RWPE2 (cell line): ENCODE measurements at regions not wholly inside any gene's neighbourhood (a gene's known extent, or its start where the extent isn't known, plus 50 kb on each side); places are given as distances from the start of the nearest gene placed in this dataset.

ENCODE experiments used
- ATAC-seq: fragments of 200-7000 bp; cut with Tn5 transposase; 3 replicates; pipeline ENCODE4 v1.9.1; 2021; ENCODE audit warnings: low read depth
- DNase-seq: peaks from one replicate; pipeline ENCODE4 v3.0.0-alpha.2; 2020; ENCODE audit warnings: low spot score
- H3K27ac ChIP-seq: fragments of 450-650 bp; 2 replicates; pipeline ENCODE4 v1.5.1; 2017; ENCODE audit warnings: mild to moderate bottlenecking; ENCODE audit not compliant: poor library complexity, severe bottlenecking
- H3K27me3 ChIP-seq: fragments of 250-450 bp; sonication (Bioruptor Pico); 2 replicates; pipeline ENCODE4 v1.5.1; 2021; ENCODE audit warnings: mild to moderate bottlenecking, moderate library complexity; ENCODE audit not compliant: insufficient read depth, poor library complexity, severe bottlenecking
- H3K36me3 ChIP-seq: fragments of 250-450 bp; sonication (Bioruptor Pico); 2 replicates; pipeline ENCODE4 v1.5.1; 2020; ENCODE audit warnings: low read depth, mild to moderate bottlenecking, moderate library complexity
- H3K4me1 ChIP-seq: fragments of 250-450 bp; sonication (Bioruptor Pico); 2 replicates; pipeline ENCODE4 v1.5.1; 2021; ENCODE audit warnings: mild to moderate bottlenecking, moderate library complexity; ENCODE audit not compliant: insufficient read depth, poor library complexity, severe bottlenecking
- H3K4me3 ChIP-seq: fragments of 250-450 bp; sonication (Bioruptor Pico); 2 replicates; pipeline ENCODE4 v1.5.1; 2021; ENCODE audit warnings: mild to moderate bottlenecking, moderate library complexity; ENCODE audit not compliant: severe bottlenecking
- H3K9me3 ChIP-seq: fragments of 250-450 bp; sonication (Bioruptor Pico); 2 replicates; pipeline ENCODE4 v1.5.1; 2021; ENCODE audit warnings: mild to moderate bottlenecking, moderate library complexity; ENCODE audit not compliant: severe bottlenecking
- TF ChIP-seq, protein P1 (sequence below): fragments of 450-650 bp; IDR thresholded peaks from one replicate; pipeline ENCODE4 v1.5.1; 2017; ENCODE audit warnings: mild to moderate bottlenecking, moderate library complexity; ENCODE audit not compliant: poor library complexity, severe bottlenecking

DNA sequence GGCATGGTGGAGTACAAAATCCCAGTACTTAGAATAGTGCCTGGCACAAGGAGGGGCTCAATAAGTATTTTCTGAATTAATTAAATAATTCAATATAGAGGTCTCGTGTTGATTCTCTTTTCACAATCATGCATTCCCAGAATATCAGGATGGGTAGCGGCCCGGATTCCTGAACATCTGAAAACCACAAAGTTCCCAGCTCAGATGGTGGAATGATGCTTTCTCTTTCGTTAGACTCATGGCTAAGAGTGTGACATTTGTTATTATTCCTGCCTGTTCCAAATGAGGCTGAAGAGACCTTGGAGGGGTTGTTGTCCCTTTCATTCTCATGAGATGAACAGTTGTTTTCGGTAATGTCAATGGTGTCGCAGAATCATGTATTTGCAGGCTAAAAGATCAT is 95.4 kb upstream of the LIFR start:
- TF ChIP-seq, protein P1, sequence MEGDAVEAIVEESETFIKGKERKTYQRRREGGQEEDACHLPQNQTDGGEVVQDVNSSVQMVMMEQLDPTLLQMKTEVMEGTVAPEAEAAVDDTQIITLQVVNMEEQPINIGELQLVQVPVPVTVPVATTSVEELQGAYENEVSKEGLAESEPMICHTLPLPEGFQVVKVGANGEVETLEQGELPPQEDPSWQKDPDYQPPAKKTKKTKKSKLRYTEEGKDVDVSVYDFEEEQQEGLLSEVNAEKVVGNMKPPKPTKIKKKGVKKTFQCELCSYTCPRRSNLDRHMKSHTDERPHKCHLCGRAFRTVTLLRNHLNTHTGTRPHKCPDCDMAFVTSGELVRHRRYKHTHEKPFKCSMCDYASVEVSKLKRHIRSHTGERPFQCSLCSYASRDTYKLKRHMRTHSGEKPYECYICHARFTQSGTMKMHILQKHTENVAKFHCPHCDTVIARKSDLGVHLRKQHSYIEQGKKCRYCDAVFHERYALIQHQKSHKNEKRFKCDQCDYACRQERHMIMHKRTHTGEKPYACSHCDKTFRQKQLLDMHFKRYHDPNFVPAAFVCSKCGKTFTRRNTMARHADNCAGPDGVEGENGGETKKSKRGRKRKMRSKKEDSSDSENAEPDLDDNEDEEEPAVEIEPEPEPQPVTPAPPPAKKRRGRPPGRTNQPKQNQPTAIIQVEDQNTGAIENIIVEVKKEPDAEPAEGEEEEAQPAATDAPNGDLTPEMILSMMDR: no peak
- ATAC-seq (no peak), DNase-seq (no peak)
- peaks cover 7% of the 10 kb centered on the region for H3K4me1 ChIP-seq
- H3K36me3 ChIP-seq: no peaks in the 10 kb centered on the region
- H3K27ac ChIP-seq: no peak overlapping the region
- H3K27me3 ChIP-seq: no peaks in the 10 kb centered on the region
- H3K4me3 ChIP-seq: no peak overlapping the region
- no peaks in the 10 kb centered on the region for H3K9me3 ChIP-seq

- no peaks in the 10 kb centered on the region for H3K9me3 ChIP-seq
- H3K27me3 ChIP-seq: peaks cover 2% of the 10 kb centered on the region
- TF ChIP-seq, protein P1: no peak
- no peak overlapping the region for H3K27ac ChIP-seq
- no peak for ATAC-seq
- H3K4me3 ChIP-seq: no peak overlapping the region
- no peak for DNase-seq
- peaks cover 7% of the 10 kb centered on the region for H3K4me1 ChIP-seq
- no peaks in the 10 kb centered on the region for H3K36me3 ChIP-seq
Measured at GRCh38 chr5:38653389-38653788, 96.9 kb upstream of the LIFR start.

DNA sequence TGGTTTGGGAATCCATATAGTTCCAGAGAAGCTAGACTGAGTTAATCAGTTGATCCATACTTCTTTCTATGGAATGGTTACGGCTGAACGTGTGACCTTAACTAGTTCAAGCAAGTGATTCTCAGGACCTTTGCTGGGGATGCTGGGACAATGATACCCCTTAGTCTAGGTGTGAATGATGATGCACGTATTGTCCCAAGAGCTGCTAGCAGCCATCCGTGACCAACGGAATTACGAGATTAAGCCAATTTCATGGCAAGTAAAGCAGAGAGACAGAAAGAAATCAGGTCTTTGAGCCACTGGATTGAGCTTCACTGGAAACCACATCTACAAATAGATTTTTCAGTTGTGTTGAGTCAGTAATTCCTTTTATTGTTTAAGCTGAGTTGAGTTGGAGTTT is 99.2 kb upstream of the LIFR start:
- H3K4me3 ChIP-seq: no peak overlapping the region
- H3K27ac ChIP-seq: no peak overlapping the region
- H3K4me1 ChIP-seq: peaks cover 7% of the 10 kb centered on the region
- peaks cover 2% of the 10 kb centered on the region for H3K27me3 ChIP-seq
- DNase-seq: no peak
- no peaks in the 10 kb centered on the region for H3K9me3 ChIP-seq
- H3K36me3 ChIP-seq: no peaks in the 10 kb centered on the region
- TF ChIP-seq, protein P1: no peak
- no peak for ATAC-seq

- Histone ChIP-seq H3K36me3 (no peaks in the 10 kb centered on the region), H3K27me3 (peaks cover 2% of the 10 kb centered on the region), H3K27ac (no peak overlapping the region), H3K4me1 (peaks cover under 1% of the 10 kb centered on the region), H3K4me3 (no peak overlapping the region), H3K9me3 (no peaks in the 10 kb centered on the region)
- TF ChIP-seq, protein P1: no peak
- no peak for DNase-seq
- no peak for ATAC-seq
Measured at GRCh38 chr5:38656568-38656967, 100.1 kb upstream of the LIFR start.

DNA sequence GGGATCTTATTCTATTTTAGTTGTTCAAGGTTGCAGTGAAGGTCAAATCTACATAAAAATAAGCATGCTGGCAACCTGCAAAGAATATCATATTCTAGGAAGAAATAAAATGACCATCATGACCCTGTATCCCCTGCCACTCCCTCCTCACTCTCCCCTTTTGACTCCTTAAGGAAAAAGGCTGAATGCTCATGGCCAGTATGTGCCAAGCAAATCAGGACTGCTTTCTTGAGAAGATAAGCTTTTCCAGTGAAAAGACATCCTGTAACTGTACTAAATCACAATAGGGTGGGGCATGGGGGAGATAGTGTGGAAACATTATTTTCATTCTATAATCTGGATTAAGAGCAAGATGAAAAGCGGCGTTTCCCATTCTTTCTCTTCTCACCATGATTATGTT is 100.6 kb upstream of the LIFR start:
- Histone ChIP-seq H3K36me3 (no peaks in the 10 kb centered on the region), H3K4me3 (no peak overlapping the region), H3K27me3 (peaks cover 2% of the 10 kb centered on the region), H3K9me3 (no peaks in the 10 kb centered on the region), H3K4me1 (no peaks in the 10 kb centered on the region), H3K27ac (no peak overlapping the region)
- TF ChIP-seq, protein P1: no peak
- ATAC-seq (no peak), DNase-seq (no peak)
